SK-MEL-5 (cell line): ENCODE measurements at regions not wholly inside any gene's neighbourhood (a gene's known extent, or its start where the extent isn't known, plus 50 kb on each side); places are given as distances from the start of the nearest gene placed in this dataset.

Source experiments
- DNase-seq: peaks from one replicate; pipeline ENCODE4 v3.0.0-alpha.2; 2016; ENCODE audit warnings: low read depth, low spot score
- in situ Hi-C: cut with HindIII; loops from 2 replicates; pipeline ENCODE4 v1.10.0; 2016; ENCODE audit warnings: low sequenced_read_pairs, high pct_unique_total_duplicates, low pct_unique_long_range_greater_than_20kb

GRCh38 chr6:151186306-151186705 is 53.5 kb upstream of the AKAP12 start:
- in situ Hi-C loops = no loop called here
- no peak for DNase-seq

DNA sequence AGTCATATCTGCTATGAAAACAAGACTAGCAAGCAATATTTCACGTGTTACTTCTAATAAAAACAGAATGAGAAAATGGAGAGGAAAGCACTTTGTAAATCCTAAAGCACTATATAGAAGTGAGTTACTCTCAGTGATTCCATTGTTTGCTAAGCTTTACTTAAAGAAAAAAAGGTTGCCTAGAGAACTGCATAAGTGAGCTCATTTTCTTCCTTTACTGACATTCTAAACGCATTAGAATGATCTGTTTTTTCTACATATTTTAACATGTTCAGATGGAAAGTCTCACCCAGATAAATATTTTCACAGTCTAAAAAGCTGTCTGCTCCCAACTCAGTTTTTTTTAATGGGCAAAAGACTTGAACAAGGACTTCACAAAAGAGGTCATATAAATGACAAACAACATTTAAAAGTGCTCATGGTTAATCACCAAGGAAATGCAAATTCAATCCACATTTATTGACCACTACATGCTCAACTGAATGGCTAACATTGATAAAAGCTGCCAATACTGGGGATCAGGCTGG is 52.9 kb upstream of the AKAP12 start:
- no peak for DNase-seq
- in situ Hi-C loops = no loop called here
